Heart left ventricle (tissue), 13 donors: ENCODE measurements at regions not wholly inside any gene's neighbourhood (a gene's known extent, or its start where the extent isn't known, plus 50 kb on each side); places are given as distances from the start of the nearest gene placed in this dataset.

ENCODE experiments used
- POLR2A ChIP-seq, 2 donors: fragments of 450-650 bp; IDR thresholded peaks; one replicate each; pipeline ENCODE4 v1.6.1; 2017; ENCODE audit warnings: antibody characterized with exemption in 2 of 2, mild to moderate bottlenecking in 2 of 2, moderate library complexity in 2 of 2
- TF ChIP-seq, protein P1 (sequence below), 12 donors: fragments of 200-600 bp; sonication (generic) in 4 of 12; IDR thresholded peaks; one replicate each; pipeline versions ENCODE4 v1.5.0 to v1.8.0; 2018 to 2022; ENCODE audit warnings: antibody characterized with exemption in 12 of 12, mild to moderate bottlenecking in 5 of 12
- donor health status: ischemic (EF 13 %, LVEDD 7.1; RV severe dilation, severe dysfunction).
- donor health status: DM: no; HTN: yes; CAD: no.
- donor health status: DM: no; HTN: no; CAD: no.
- donor health status: ischemic (EF 25% LVEDD 6.9; RV normal size, moderate dysfunction).
- donor health status: ischemic (EF 25% LVEDD 5.7; RV mildly dilated, moderate dysfunction).
- donor health status: ischemic (EF 35%, LVEDD 5.7; RV mildly dilated, moderate dysfunction).
- donor health status: nonischemic (EF 11% LVEDD 7.7; RV severe dilation, severe dysfunction).
- donor health status: DM: yes; HTN: yes; CAD: no.
- donor health status: PGD.
- donor health status: ischemic (EF 29% LVEDD 5.4; RV normal size, mild dysfunction).
- donor health status: nonischemic (EF 23%, LVEDD 6.1; RV moderate dilation, normal function).

DNA sequence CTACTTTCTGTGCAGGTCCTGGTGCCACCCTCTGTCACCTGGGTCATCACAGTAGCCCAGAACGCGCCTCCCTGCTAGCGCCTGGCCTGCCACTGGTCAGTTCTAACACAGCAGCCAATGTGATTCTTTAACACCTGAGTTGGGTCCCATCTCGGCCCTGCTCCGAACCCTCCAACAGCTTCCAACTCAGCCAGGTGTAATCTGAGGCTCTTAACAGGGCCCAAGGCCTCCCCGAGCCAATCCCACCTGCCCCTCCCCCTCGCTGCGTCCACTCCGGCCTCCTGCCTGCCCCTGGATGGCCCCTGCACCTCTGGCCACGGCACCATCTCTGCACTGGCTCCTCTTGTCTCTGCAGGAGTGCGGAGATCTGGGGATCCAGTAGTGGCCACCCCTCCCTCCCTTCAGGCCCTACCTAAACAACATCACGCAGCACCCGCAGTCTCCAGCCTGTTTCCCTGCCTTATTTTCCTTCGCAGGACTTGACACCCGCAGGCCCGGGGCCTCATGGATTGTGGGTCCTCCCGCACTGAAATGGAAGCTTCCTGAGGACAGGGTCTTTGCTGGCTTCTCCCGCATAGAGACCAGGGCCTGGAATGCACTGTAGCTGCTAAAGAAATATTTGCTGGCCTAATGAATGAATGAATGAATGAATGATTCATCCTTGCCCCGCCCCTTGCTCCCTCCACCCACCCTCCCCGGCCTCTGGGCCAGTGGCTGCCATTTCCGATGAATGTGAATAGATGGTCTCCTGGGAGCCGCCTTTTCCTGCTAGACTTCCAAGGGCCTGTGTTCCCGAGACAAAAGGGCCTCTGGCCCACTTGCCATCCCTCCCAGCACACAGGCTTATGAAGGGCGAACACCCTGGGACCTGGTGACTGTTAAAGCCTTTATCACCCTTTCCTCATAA is 174.8 kb upstream of the FOXF1 start:
- TF ChIP-seq, protein P1, sequence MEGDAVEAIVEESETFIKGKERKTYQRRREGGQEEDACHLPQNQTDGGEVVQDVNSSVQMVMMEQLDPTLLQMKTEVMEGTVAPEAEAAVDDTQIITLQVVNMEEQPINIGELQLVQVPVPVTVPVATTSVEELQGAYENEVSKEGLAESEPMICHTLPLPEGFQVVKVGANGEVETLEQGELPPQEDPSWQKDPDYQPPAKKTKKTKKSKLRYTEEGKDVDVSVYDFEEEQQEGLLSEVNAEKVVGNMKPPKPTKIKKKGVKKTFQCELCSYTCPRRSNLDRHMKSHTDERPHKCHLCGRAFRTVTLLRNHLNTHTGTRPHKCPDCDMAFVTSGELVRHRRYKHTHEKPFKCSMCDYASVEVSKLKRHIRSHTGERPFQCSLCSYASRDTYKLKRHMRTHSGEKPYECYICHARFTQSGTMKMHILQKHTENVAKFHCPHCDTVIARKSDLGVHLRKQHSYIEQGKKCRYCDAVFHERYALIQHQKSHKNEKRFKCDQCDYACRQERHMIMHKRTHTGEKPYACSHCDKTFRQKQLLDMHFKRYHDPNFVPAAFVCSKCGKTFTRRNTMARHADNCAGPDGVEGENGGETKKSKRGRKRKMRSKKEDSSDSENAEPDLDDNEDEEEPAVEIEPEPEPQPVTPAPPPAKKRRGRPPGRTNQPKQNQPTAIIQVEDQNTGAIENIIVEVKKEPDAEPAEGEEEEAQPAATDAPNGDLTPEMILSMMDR (IDR thresholded peaks at IDR 0.05) = no peak
- TF ChIP-seq POLR2A (IDR thresholded peaks at IDR 0.05) = no peak
